Left lobe of liver (tissue), 2 donors: ENCODE measurements at regions not wholly inside any gene's neighbourhood (a gene's known extent, or its start where the extent isn't known, plus 50 kb on each side); places are given as distances from the start of the nearest gene placed in this dataset.
A peak's percentile ranks its signal among the peaks of the same experiment; 100 is the strongest.

Source experiments
- ATAC-seq: fragments of 200-7000 bp; cut with Tn5 transposase; one replicate; pipeline ENCODE4 v1.9.1; 2020; ENCODE audit warnings: mild to moderate bottlenecking, moderate library complexity
- DNase-seq: peaks from one replicate; pipeline ENCODE4 v3.0.0-alpha.2; 2020; ENCODE audit warnings: low spot score
- donor health status: DM: no; HTN: no; CAD: no; lungs with moderate emphysema.
- donor health status: DM: no; HTN: yes; CAD: no.

- no peak for ATAC-seq
- DNase-seq: no peak
Measured at GRCh38 chr11:13868710-13869397, 93.7 kb upstream of the SPON1 start.

- ATAC-seq (no peak), DNase-seq (no peak)
Measured at GRCh38 chr11:13869398-13869886, 93.1 kb upstream of the SPON1 start.

GRCh38 chr11:13874597-13874996 lies 87.9 kb upstream of the SPON1 start:
- DNase-seq (no peak), ATAC-seq (no peak)

GRCh38 chr11:13875643-13876042 lies 86.9 kb upstream of the SPON1 start:
- DNase-seq: no peak
- ATAC-seq: no peak

- DNase-seq: no peak
- ATAC-seq: no peak
Measured at GRCh38 chr11:13876423-13876822, 86.1 kb upstream of the SPON1 start.

GRCh38 chr11:13878077-13878476 lies 84.4 kb upstream of the SPON1 start:
- ATAC-seq: no peak

GRCh38 chr11:13880634-13881033 lies 81.9 kb upstream of the SPON1 start:
- no peak for ATAC-seq
- DNase-seq: no peak

More at GRCh38 chr11:13878077-13878476, 84.4 kb upstream of the SPON1 start:
- no peak for DNase-seq

- ATAC-seq (no peak), DNase-seq (no peak)
Measured at GRCh38 chr11:13881226-13881905, 81.2 kb upstream of the SPON1 start.

GRCh38 chr11:13883042-13883441 lies 79.5 kb upstream of the SPON1 start:
- ATAC-seq: no peak

GRCh38 chr11:13883589-13883988 lies 78.9 kb upstream of the SPON1 start:
- no peak for DNase-seq
- ATAC-seq: no peak

More at GRCh38 chr11:13883042-13883441, 79.5 kb upstream of the SPON1 start:
- no peak for DNase-seq

GRCh38 chr11:13884158-13884799 lies 78.2 kb upstream of the SPON1 start:
- no peak for ATAC-seq
- no peak for DNase-seq

GRCh38 chr11:13885083-13885482 lies 77.4 kb upstream of the SPON1 start:
- ATAC-seq (no peak), DNase-seq (no peak)

GRCh38 chr11:13889552-13890249 lies 72.8 kb upstream of the SPON1 start:
- no peak for DNase-seq
- no peak for ATAC-seq

GRCh38 chr11:13891911-13892310 lies 70.6 kb upstream of the SPON1 start:
- ATAC-seq (no peak), DNase-seq (no peak)

GRCh38 chr11:13896175-13896980 lies 66.1 kb upstream of the SPON1 start:
- peak; percentile 64 for DNase-seq

GRCh38 chr11:13896981-13897353 lies 65.6 kb upstream of the SPON1 start:
- peak; percentile 34 for ATAC-seq
- no peak for DNase-seq

More at GRCh38 chr11:13896175-13896980, 66.1 kb upstream of the SPON1 start:
- ATAC-seq: peak; percentile 99

GRCh38 chr11:13897646-13898276 lies 64.8 kb upstream of the SPON1 start:
- ATAC-seq: no peak
- DNase-seq: no peak

GRCh38 chr11:13899603-13900002 lies 62.9 kb upstream of the SPON1 start:
- DNase-seq: no peak
- no peak for ATAC-seq

- ATAC-seq (no peak), DNase-seq (no peak)
Measured at GRCh38 chr11:13902523-13902922, 60.0 kb upstream of the SPON1 start.
